HG03103 (cell line): ENCODE measurements at regions not wholly inside any gene's neighbourhood (a gene's known extent, or its start where the extent isn't known, plus 50 kb on each side); places are given as distances from the start of the nearest gene placed in this dataset.

Source experiments
- ATAC-seq: cut with Tn5 transposase; IDR thresholded peaks from one replicate; pipeline ENCODE4 v1.9.1; 2021; ENCODE audit warnings: low read depth; ENCODE audit not compliant: unreplicated experiment

- ATAC-seq = no peak
These were observed 301.7 kb upstream of the NBEA start for GRCh38 chr13:34640179-34640992.

GRCh38 chr13:34640993-34641330 lies 301.1 kb upstream of the NBEA start:
- no peak for ATAC-seq

DNA sequence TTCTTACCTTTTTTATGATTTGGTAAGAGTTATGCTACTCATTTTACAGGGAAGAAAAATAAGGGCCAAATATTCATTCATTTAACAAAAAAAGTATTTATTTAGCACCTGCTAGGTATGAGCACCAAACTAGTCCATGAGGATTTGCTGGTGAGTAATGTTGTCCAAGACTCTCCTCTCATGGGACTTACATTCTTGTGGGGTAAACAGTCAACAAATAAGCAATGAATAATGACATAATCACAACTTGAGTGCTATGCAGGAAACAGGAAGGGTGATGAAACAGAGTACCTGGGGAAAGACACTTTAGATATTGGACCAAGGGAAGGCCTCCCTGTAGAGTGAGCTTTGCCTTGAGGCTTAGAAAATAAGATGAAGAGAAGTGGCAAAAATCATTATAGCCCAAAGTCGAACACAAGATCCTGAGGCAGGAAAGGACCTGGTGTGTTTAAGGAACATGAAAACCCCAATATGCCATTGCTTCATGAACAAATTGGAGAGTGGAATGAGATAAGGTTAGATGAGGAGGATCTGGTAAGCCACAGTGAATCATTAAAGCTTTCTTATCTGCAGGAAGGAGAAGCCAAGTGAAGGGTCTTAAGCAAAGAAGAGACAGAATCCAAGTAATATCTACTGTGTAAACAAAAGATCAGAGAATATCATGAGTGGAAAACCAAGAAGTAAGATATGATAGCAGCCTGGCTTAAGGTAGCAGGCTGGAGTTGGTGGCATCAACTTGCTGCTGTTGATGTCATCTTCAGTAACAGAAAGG lies 294.5 kb upstream of the NBEA start:
- ATAC-seq = no peak

DNA sequence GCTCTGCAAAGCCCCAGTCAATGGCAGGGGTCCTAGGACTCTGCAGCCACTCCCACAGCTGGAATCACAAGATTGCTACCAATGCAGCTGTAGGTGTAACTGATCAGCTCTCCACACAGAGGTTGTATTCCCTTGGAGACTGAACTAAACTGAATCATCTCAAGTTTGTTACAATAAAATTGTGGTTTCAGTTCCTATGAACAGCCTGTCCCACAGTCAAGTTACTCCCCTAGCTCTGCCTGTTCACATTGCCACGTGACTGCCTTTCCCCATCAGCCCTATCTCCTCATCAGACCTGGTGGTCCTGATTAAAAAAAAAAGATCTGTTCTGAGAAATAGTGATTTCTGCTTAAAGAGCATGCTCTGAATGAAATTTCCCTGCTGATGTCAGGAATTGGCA lies 287.9 kb upstream of the NBEA start:
- no peak for ATAC-seq

- ATAC-seq = no peak
These were observed 287.4 kb upstream of the NBEA start for GRCh38 chr13:34654647-34655046.

DNA sequence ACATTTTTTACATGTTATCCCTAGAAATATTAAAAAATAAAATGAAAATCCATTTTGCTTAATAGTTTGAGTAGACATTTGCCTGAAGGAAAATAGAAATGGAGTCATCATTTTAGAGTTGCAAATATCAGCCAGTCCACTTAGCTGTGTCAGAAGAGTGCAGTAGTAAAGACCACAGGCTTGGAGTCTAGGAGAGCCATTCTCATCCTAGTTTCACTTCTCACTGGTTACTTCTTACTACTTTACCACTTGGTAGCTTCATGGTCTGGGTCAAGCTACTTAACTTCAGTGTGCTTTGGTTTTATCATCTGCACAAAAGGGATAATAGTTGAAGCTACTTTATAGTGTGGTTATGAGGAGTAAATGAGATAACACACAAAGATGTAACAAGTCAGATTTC lies 286.5 kb upstream of the NBEA start:
- ATAC-seq = no peak

- ATAC-seq = no peak
These were observed 284.4 kb upstream of the NBEA start for GRCh38 chr13:34657716-34658115.

- ATAC-seq = no peak
These were observed 274.5 kb upstream of the NBEA start for GRCh38 chr13:34667286-34668218.

GRCh38 chr13:34671137-34671536 lies 270.9 kb upstream of the NBEA start:
- ATAC-seq = no peak

DNA sequence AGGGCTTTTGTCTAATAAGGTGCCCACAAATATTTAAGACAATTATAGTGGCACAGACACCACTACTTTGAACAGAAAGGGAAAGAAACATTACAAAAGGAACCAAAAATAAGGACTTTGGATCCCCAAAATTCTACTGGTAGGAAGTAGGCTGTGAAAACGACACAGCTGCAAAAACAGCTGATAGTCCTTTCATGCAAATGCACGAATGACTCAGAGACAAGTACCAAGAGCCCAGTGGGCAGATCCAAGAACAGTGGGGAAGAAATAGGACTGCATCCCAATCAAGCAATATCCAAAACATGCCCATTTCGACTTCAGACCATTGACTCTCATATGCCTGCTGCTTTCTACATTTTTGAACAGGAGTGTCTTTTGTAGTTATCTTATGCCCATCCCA lies 269.4 kb upstream of the NBEA start:
- no peak for ATAC-seq

GRCh38 chr13:34675626-34676025 lies 266.4 kb upstream of the NBEA start:
- ATAC-seq = no peak

DNA sequence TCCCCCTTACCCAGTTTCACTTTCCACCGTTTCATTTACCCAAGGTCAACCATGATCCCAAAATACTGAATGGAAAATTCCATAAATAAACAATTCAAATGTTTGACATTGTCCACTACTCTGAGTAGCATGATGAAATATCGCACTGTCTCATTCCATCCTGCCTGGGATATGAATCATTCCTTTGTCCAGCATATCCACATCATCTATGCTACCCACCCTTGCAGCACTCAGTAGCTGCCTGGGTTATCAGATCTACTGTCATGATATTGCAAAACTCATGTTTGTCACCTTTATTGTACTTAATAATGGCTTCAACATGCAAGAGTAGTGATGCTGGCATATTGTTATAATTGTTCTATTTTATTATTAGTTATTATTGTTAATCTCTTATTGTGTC lies 263.9 kb upstream of the NBEA start:
- no peak for ATAC-seq

DNA sequence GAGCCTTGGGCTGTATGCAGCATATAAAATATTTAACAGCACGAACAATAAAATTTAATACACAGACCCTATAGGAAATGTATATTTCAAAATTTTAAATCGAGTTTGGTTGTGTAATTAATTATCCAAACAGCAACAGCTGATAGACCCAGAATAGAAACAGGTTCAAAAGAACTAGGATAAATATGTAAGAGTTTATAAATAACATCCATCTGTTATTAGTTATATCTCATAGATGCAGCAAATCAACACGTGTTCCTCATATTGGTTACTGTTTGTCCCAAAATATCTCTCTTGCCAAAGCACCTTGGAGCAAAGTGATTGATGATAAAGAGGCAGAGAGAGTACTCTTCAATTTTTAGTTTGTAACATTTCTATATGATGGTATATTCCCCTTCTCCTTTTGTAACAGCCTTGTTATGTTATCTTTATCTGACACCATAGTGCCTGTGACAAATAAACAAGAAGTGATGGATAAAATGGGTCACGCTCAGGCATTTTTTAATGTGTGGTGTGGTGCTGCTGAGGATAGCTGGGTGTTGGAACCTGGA lies 260.6 kb upstream of the NBEA start:
- no peak for ATAC-seq

DNA sequence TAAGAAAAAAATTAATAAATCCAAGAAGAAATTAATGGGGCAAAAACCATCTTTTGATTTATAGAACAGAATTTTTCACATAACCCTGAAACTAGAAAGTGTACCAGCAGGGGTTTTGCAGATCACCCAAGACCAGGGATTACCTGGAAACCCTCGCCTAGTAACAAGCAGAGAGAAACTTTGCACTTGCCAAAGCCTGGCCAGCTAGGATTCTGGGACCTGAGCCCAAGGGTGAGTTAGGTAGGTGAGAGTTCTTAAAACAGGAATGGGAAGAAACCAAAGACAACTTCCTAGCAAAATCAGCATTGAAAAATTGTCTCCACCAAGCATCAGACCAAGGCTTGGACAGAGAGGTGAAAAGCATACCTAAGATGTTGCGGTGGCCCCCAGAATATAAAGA lies 247.0 kb upstream of the NBEA start:
- no peak for ATAC-seq

DNA sequence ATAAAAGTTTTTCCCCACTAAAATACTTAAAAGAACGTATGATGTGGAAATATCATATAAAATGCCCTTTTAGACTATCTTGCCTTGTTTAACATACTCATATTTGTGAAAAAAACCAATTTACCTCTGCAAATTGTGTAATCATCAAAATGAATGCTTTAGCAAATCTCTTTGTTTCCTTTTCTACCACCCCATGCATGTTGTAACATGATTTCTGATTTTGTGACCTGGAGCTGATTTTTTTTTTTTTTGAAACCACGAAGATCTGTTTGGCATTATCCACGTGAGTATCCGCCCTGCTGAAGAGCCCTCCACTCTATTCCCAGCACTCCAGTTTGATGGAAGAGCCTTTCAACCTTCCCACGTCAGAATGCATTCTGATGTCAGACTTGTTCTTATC lies 245.8 kb upstream of the NBEA start:
- no peak for ATAC-seq

- no peak for ATAC-seq
These were observed 245.3 kb upstream of the NBEA start for GRCh38 chr13:34696741-34697140.

DNA sequence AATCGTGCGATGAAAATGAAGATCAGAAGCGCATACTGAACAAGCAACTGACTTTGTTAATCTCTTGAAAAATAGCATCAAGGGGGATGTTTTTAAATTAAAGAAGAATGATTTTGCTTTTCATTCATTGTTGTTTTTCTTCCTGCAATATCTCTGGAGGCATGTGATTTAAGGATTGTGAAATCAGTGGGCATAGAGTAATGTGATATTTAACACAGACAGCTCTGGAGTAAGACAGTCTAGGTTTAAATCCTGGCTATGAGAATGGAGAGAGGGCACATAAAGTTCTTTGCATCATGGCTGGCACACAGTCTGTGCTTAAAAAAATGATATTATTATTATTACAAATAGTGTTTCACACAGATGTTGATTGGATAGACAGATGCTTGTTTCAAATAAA lies 243.1 kb upstream of the NBEA start:
- ATAC-seq = no peak

GRCh38 chr13:34700155-34700554 lies 241.9 kb upstream of the NBEA start:
- ATAC-seq = no peak

- no peak for ATAC-seq
These were observed 240.2 kb upstream of the NBEA start for GRCh38 chr13:34701919-34702318.

GRCh38 chr13:34708566-34709313 lies 233.3 kb upstream of the NBEA start:
- ATAC-seq = no peak
